ENCODE measurements at regions not wholly inside any gene's neighbourhood (a gene's known extent, or its start where the extent isn't known, plus 50 kb on each side); places are given as distances from the start of the nearest gene placed in this dataset.
"Not testable (repeated sequence)": the region's sequence is repeated elsewhere in the genome, so short reads cannot be mapped to it uniquely, and the experiment has no call there.

DNA sequence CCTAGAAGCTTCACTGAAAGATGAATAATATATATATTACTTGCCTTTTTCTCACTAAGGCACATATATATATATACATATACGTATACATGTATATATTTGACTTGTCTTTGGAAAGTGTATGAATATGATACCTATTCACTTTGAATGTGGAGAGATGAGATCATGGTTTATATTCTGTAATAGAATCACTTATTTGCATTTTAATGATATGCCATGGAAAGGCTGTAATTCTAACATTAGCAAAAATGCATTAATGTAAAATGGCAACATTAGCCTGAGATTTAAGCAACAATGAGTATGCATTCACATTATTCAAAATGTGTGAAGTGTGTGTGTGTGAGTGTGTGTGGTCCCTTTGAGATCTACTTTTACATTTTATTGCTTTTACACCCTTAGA is 54.5 kb upstream of the PRKD1 start:
- no CpG with 5 or more reads among the region's 1 CpG for WGBS
- no peak overlapping the region for H3K4me3 ChIP-seq (ENCODE audit: insufficient read depth in 1 of 2, low read depth in 1 of 2, low read length in 2 of 2)
- H3K36me3 ChIP-seq (ENCODE audit: control insufficient read depth in 1 of 2, insufficient read depth in 2 of 2, low read depth in 1 of 2, low read length in 2 of 2), result no peaks in the 10 kb centered on the region
- H3K18ac ChIP-seq (ENCODE audit: low read depth in 1 of 2, low read length in 2 of 2), result no peak overlapping the region
- H2BK120ac ChIP-seq (ENCODE audit: low read depth, low read length), result no peak overlapping the region
- no peak overlapping the region for H3K4ac ChIP-seq (ENCODE audit: low read depth in 1 of 2, low read length in 2 of 2)
- H4K8ac ChIP-seq (ENCODE audit: low read length), result no peak overlapping the region
- no peak for DNase-seq
- no peak overlapping the region for H2BK5ac ChIP-seq (ENCODE audit: low read depth, low read length, poor library complexity, severe bottlenecking)
- no peak overlapping the region for H2BK12ac ChIP-seq (ENCODE audit: low read length in 2 of 2)
- H2BK15ac ChIP-seq (ENCODE audit: low read depth, poor library complexity, severe bottlenecking), result no peak overlapping the region
- H4K91ac ChIP-seq (ENCODE audit: low read length), result no peak overlapping the region
- H2AK5ac ChIP-seq (ENCODE audit: low read length, severe bottlenecking), result no peak overlapping the region
- H3K79me1 ChIP-seq (replicated peaks; ENCODE audit: low read length, poor library complexity, severe bottlenecking), result no peaks in the 10 kb centered on the region
- H3K9me3 ChIP-seq (ENCODE audit: control insufficient read depth, low read length), result no peaks in the 10 kb centered on the region
- H3K4me2 ChIP-seq (ENCODE audit: low read length, poor library complexity, severe bottlenecking), result no peak overlapping the region
- no peak overlapping the region for H3K14ac ChIP-seq (ENCODE audit: low read length in 2 of 2)
- H3K27ac ChIP-seq (ENCODE audit: low read length, poor library complexity, severe bottlenecking), result no peak overlapping the region
- H3K4me1 ChIP-seq (ENCODE audit: control insufficient read depth, insufficient read depth, low read depth, low read length), result no peaks in the 10 kb centered on the region
- no peak overlapping the region for H3K23ac ChIP-seq (ENCODE audit: low read length in 2 of 2)
- H3K9ac ChIP-seq (ENCODE audit: low read length), result no peak overlapping the region
- H2AFZ ChIP-seq (ENCODE audit: low read depth, low read length), result no peak overlapping the region
- H3K27me3 ChIP-seq (ENCODE audit: control insufficient read depth in 1 of 2, insufficient read depth in 1 of 2, low read length in 2 of 2), result no peaks in the 10 kb centered on the region

DNA sequence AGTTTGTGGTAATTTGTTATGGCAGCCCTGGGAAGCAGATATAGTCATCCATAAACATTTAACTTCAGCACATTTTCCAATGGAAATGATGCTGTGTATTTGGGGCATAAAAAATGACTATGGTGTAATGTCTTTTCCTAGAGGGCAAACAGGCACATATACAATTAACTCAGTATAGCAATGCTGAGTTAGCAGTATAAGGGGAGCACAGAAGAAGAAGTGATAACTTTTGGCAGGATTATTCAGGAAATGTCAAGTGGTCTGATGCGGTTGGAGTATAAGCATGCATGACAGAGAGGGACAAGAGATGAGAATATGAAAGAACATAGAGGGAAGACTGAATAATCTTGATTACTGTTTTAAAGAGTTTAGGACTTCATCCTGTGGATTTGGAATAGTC is 55.3 kb upstream of the PRKD1 start:
- H3K14ac ChIP-seq (ENCODE audit: low read length in 2 of 2), result no peak overlapping the region
- H4K8ac ChIP-seq (ENCODE audit: low read length), result no peak overlapping the region
- 93% methylated on average over 1 of the region's 1 CpG for WGBS
- H3K36me3 ChIP-seq (ENCODE audit: control insufficient read depth in 1 of 2, insufficient read depth in 2 of 2, low read depth in 1 of 2, low read length in 2 of 2), result no peaks in the 10 kb centered on the region
- no peak for DNase-seq
- no peaks in the 10 kb centered on the region for H3K27me3 ChIP-seq (ENCODE audit: control insufficient read depth in 1 of 2, insufficient read depth in 1 of 2, low read length in 2 of 2)
- H3K23ac ChIP-seq (ENCODE audit: low read length in 2 of 2), result no peak overlapping the region
- H2AK5ac ChIP-seq (ENCODE audit: low read length, severe bottlenecking), result no peak overlapping the region
- no peaks in the 10 kb centered on the region for H3K4me1 ChIP-seq (ENCODE audit: control insufficient read depth, insufficient read depth, low read depth, low read length)
- no peak overlapping the region for H4K91ac ChIP-seq (ENCODE audit: low read length)
- H2BK120ac ChIP-seq (ENCODE audit: low read depth, low read length), result no peak overlapping the region
- no peak overlapping the region for H2BK5ac ChIP-seq (ENCODE audit: low read depth, low read length, poor library complexity, severe bottlenecking)
- no peak overlapping the region for H2BK12ac ChIP-seq (ENCODE audit: low read length in 2 of 2)
- no peak overlapping the region for H3K4me2 ChIP-seq (ENCODE audit: low read length, poor library complexity, severe bottlenecking)
- H2AFZ ChIP-seq (ENCODE audit: low read depth, low read length), result no peak overlapping the region
- no peak overlapping the region for H3K4me3 ChIP-seq (ENCODE audit: insufficient read depth in 1 of 2, low read depth in 1 of 2, low read length in 2 of 2)
- no peak overlapping the region for H3K4ac ChIP-seq (ENCODE audit: low read depth in 1 of 2, low read length in 2 of 2)
- H3K9me3 ChIP-seq (ENCODE audit: control insufficient read depth, low read length), result no peaks in the 10 kb centered on the region
- H3K9ac ChIP-seq (ENCODE audit: low read length), result no peak overlapping the region
- no peak overlapping the region for H2BK15ac ChIP-seq (ENCODE audit: low read depth, poor library complexity, severe bottlenecking)
- no peak overlapping the region for H3K27ac ChIP-seq (ENCODE audit: low read length, poor library complexity, severe bottlenecking)
- H3K18ac ChIP-seq (ENCODE audit: low read depth in 1 of 2, low read length in 2 of 2), result no peak overlapping the region
- no peaks in the 10 kb centered on the region for H3K79me1 ChIP-seq (replicated peaks; ENCODE audit: low read length, poor library complexity, severe bottlenecking)

DNA sequence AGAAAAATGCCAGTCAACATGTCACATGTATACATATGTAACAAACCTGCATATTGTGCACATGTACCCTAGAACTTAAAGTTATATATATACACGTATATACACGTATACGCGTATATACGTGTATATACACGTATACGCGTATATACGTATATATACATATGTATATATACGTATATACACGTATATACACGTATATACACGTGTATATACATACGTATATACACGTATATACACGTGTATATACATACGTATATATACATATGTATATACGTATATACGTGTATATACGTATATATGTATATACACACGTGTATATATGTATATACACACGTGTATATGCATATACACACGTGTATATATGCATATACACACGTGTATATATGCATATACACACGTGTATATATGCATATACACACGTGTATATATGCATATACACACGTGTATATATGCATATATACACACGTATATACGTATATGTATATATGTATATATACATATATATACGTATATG is 62.8 kb upstream of the PRKD1 start:
- H3K4me1 ChIP-seq (ENCODE audit: control insufficient read depth, insufficient read depth, low read depth, low read length); H3K9ac ChIP-seq (ENCODE audit: low read length); H2BK15ac ChIP-seq (ENCODE audit: low read depth, poor library complexity, severe bottlenecking); H3K4me3 ChIP-seq (ENCODE audit: insufficient read depth in 1 of 2, low read depth in 1 of 2, low read length in 2 of 2); H2AK5ac ChIP-seq (ENCODE audit: low read length, severe bottlenecking); H3K14ac ChIP-seq (ENCODE audit: low read length in 2 of 2); H2AFZ ChIP-seq (ENCODE audit: low read depth, low read length); H2BK120ac ChIP-seq (ENCODE audit: low read depth, low read length); H3K23ac ChIP-seq (ENCODE audit: low read length in 2 of 2); H4K91ac ChIP-seq (ENCODE audit: low read length); H3K79me1 ChIP-seq (replicated peaks; ENCODE audit: low read length, poor library complexity, severe bottlenecking); H2BK5ac ChIP-seq (ENCODE audit: low read depth, low read length, poor library complexity, severe bottlenecking); H2BK12ac ChIP-seq (ENCODE audit: low read length in 2 of 2); H3K27ac ChIP-seq (ENCODE audit: low read length, poor library complexity, severe bottlenecking); H4K8ac ChIP-seq (ENCODE audit: low read length); H3K36me3 ChIP-seq (ENCODE audit: control insufficient read depth in 1 of 2, insufficient read depth in 2 of 2, low read depth in 1 of 2, low read length in 2 of 2); H3K18ac ChIP-seq (ENCODE audit: low read depth in 1 of 2, low read length in 2 of 2); H3K27me3 ChIP-seq (ENCODE audit: control insufficient read depth in 1 of 2, insufficient read depth in 1 of 2, low read length in 2 of 2); H3K4ac ChIP-seq (ENCODE audit: low read depth in 1 of 2, low read length in 2 of 2); H3K9me3 ChIP-seq (ENCODE audit: control insufficient read depth, low read length); H3K4me2 ChIP-seq (ENCODE audit: low read length, poor library complexity, severe bottlenecking); DNase-seq: not testable (repeated sequence)
- WGBS, result 97% methylated on average over 16 of the region's 30 CpGs

DNA sequence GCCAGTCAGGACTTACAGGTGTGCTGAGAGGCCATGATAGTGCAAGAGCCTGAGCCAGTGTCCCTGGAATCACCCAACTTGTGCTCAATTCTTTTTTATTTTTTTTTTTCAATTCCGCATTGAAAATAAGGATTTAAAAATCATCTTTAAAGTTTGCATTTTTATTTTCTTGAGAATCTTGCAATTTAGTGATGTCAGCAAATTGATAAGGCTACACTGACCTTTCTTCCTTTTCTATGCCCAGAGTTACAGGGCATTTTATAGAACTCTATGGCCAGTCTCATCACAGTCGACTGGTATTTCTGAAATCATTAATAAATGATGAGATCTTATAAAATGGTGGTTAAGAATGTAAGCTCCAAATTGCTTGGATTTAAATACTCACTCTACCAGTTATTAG is 63.3 kb upstream of the PRKD1 start:
- H4K8ac ChIP-seq (ENCODE audit: low read length), result no peak overlapping the region
- no peaks in the 10 kb centered on the region for H3K9me3 ChIP-seq (ENCODE audit: control insufficient read depth, low read length)
- H3K23ac ChIP-seq (ENCODE audit: low read length in 2 of 2), result no peak overlapping the region
- H3K14ac ChIP-seq (ENCODE audit: low read length in 2 of 2), result no peak overlapping the region
- no CpG with 5 or more reads among the region's 2 CpGs for WGBS
- no peak overlapping the region for H2BK15ac ChIP-seq (ENCODE audit: low read depth, poor library complexity, severe bottlenecking)
- H3K36me3 ChIP-seq (ENCODE audit: control insufficient read depth in 1 of 2, insufficient read depth in 2 of 2, low read depth in 1 of 2, low read length in 2 of 2), result no peaks in the 10 kb centered on the region
- no peak overlapping the region for H3K4me3 ChIP-seq (ENCODE audit: insufficient read depth in 1 of 2, low read depth in 1 of 2, low read length in 2 of 2)
- no peak overlapping the region for H2BK5ac ChIP-seq (ENCODE audit: low read depth, low read length, poor library complexity, severe bottlenecking)
- no peak overlapping the region for H2BK120ac ChIP-seq (ENCODE audit: low read depth, low read length)
- no peaks in the 10 kb centered on the region for H3K27me3 ChIP-seq (ENCODE audit: control insufficient read depth in 1 of 2, insufficient read depth in 1 of 2, low read length in 2 of 2)
- H3K27ac ChIP-seq (ENCODE audit: low read length, poor library complexity, severe bottlenecking), result no peak overlapping the region
- no peaks in the 10 kb centered on the region for H3K79me1 ChIP-seq (replicated peaks; ENCODE audit: low read length, poor library complexity, severe bottlenecking)
- no peak overlapping the region for H4K91ac ChIP-seq (ENCODE audit: low read length)
- no peak overlapping the region for H3K18ac ChIP-seq (ENCODE audit: low read depth in 1 of 2, low read length in 2 of 2)
- no peak overlapping the region for H2AFZ ChIP-seq (ENCODE audit: low read depth, low read length)
- no peak for DNase-seq
- H3K4me2 ChIP-seq (ENCODE audit: low read length, poor library complexity, severe bottlenecking), result no peak overlapping the region
- no peaks in the 10 kb centered on the region for H3K4me1 ChIP-seq (ENCODE audit: control insufficient read depth, insufficient read depth, low read depth, low read length)
- H2BK12ac ChIP-seq (ENCODE audit: low read length in 2 of 2), result no peak overlapping the region
- H3K9ac ChIP-seq (ENCODE audit: low read length), result no peak overlapping the region
- H2AK5ac ChIP-seq (ENCODE audit: low read length, severe bottlenecking), result no peak overlapping the region
- no peak overlapping the region for H3K4ac ChIP-seq (ENCODE audit: low read depth in 1 of 2, low read length in 2 of 2)
